ENCODE measurements at regions not wholly inside any gene's neighbourhood (a gene's known extent, or its start where the extent isn't known, plus 50 kb on each side); places are given as distances from the start of the nearest gene placed in this dataset.

DNA sequence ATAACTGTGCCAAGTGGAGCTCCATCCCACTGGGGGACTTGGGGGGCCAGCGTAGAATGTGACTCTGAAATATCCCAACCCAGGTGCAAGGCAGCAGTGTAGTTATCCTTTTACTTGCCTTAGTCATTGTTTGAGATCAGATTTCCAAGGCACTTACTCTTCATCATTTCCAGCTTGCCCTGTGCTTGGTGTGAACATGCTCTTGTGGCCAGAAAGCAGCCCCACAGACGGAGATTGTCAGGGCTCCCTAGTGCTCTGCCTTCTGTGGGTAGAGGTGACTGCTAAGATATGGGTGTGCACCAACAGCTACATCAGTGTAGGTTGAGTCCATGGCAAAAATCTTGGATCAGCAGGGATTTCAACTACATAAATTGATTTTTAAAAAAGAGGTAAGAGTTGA is 2010.0 kb upstream of the PIK3C3 start:
- no peak overlapping the region for H3K27ac ChIP-seq
- TF ChIP-seq, protein P1, sequence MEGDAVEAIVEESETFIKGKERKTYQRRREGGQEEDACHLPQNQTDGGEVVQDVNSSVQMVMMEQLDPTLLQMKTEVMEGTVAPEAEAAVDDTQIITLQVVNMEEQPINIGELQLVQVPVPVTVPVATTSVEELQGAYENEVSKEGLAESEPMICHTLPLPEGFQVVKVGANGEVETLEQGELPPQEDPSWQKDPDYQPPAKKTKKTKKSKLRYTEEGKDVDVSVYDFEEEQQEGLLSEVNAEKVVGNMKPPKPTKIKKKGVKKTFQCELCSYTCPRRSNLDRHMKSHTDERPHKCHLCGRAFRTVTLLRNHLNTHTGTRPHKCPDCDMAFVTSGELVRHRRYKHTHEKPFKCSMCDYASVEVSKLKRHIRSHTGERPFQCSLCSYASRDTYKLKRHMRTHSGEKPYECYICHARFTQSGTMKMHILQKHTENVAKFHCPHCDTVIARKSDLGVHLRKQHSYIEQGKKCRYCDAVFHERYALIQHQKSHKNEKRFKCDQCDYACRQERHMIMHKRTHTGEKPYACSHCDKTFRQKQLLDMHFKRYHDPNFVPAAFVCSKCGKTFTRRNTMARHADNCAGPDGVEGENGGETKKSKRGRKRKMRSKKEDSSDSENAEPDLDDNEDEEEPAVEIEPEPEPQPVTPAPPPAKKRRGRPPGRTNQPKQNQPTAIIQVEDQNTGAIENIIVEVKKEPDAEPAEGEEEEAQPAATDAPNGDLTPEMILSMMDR (conservative IDR thresholded peaks at IDR 0.05): no peak

DNA sequence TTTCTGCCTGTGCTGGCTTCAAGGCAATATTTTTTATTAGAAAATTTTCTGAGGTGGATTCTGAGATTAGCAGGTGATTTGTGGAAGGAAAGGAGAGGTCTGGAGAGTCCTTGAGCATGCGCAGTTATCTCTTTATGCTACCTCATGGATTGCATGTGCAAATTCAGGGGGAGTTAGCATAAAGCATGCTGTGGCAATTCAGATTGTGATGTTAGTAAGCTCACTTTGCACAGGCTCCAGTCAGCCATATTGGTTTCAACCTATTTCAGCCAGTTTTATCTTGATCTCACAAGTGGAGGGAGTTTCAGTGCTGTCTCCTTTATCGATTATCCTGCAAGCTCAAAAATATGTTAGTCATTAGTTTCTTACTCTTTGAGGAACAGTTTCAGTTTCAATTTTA is 2012.3 kb upstream of the PIK3C3 start:
- TF ChIP-seq, protein P1 (conservative IDR thresholded peaks at IDR 0.05): no peak
- no peak overlapping the region for H3K27ac ChIP-seq

DNA sequence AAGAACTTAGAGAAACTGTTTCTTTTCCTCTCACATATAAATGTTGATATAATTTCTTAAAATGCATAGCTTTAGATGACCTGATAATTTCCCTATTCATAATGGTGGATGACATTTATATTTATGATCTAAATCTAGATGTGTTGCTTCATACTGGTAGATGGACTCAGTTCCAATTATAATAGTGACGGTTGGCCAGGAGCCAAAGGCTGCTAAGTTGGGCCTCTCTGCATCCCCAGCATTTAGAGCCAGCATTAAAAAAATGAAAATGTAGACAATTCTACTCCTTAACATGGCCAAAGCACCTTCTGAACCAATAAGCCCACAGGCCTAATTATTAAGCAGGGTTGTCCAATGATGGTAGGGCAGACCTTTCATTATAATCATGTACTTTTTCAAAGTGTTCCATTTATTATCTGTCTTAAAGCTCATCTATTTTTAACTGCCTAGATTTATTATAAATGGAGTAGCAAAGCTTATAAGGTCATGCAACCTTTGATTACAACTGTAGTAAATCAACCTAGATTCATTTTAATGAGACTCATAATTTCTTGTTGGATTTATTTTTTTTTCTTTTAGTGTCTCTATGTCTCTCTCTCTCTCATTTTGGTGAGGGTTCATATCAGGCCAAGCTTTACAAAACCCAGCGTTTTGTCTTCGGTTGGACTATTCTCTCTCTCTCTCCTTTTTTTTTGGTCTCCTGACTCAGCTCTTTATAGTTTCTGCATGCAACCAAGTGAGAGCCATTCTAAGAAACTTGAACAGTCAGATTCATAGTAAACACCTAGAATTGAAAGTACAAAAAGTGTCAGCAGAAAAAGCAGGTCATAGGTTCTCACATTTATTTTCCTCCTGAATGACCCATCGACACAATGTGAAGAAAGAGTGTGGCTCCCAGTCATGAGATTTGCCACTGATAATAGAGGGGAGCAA is 2016.1 kb upstream of the PIK3C3 start:
- TF ChIP-seq, protein P1 (conservative IDR thresholded peaks at IDR 0.05): no peak
- no peak overlapping the region for H3K27ac ChIP-seq

DNA sequence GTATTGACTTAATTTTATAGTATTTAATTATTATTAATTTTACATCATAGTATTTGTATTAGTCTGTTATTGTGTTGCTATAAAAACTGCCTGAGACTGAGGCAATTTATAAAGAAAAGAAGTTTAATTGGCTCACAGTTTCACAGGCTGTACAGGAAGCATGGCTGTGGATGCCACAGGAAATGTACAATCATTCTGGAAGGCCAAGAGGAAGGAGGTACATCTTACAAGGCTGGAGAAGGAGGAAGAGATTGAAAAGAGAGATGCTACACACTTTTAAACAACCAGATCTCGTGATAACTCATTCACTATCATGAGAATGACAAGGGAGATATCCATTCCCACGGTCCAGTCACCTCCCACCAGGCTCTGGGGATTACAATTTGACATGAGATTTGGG is 2019.4 kb upstream of the PIK3C3 start:
- no peak overlapping the region for H3K27ac ChIP-seq
- TF ChIP-seq, protein P1 (conservative IDR thresholded peaks at IDR 0.05): no peak

DNA sequence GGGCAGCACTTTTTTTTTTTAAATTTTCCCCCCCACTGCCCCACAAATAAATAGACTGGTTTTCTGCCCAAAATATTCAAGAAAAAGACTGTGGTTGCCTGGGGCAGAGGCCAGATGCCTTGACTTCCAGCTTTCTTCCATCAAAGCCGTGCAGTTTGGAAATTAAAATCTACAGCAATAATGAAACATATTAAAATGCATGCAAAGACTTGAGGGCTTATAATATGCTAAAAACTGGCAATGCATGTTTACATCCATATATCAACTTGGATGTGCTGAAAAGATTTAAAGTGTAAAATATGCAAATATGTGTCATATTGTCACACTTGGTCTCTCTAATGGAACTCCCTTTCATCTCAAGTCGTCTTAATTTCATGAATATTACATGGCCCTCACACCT is 2036.2 kb upstream of the PIK3C3 start:
- TF ChIP-seq, protein P1 (conservative IDR thresholded peaks at IDR 0.05): no peak
- H3K27ac ChIP-seq: no peak overlapping the region

DNA sequence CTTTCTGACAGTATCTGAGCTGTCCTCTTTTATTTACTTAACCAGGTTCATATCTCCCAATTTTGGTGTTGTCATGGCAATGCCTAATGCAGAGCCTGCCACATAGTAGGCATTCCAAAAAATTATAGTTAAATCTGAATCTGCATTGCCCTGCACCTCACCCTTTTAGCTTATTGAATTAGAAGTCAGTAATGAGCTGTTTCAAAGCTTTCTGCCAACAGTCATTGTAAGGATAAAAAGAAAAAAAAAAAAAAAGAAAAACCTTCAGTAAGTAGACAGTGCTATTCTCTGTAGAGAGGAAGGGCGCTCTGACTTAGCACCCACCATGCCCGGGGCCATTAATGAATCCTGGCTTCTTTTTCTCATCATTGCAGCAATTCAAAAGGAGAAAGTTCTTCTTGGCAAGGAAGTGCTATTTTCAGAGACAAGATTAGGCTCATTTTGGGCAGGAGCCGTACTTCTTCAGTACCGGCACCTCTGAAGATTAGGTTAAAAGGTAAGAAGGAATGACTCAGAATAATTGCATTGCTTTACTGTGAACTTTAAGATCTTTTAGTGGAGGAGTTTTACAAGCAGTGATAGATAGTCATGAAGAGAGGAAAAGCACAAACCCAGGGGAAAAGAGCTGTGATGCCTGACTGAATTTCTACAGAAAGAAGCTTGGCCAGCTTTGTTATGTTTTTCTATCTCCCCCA is 2041.2 kb upstream of the PIK3C3 start:
- TF ChIP-seq, protein P1 (conservative IDR thresholded peaks at IDR 0.05): no peak
- no peak overlapping the region for H3K27ac ChIP-seq

DNA sequence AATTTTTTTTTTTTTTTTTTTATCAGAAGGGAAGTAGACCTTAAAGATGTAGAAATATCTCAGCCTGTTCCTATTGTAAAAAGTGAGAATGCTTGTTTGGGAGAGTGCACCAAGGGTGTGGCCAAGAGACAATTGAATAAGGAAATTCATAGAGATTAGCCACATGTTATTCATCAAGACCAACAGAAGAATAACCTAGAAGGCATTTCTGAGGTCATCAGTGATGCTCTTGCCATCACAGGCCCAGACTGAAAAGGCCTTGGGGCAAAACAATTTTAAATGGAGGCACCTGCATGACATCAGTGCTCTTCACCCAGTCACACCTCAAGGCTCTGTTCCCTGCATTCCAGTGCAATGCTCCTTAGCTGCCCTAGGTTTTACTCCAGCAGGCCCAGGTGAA is 2043.3 kb upstream of the PIK3C3 start:
- H3K27ac ChIP-seq: no peak overlapping the region
- TF ChIP-seq, protein P1 (conservative IDR thresholded peaks at IDR 0.05): no peak

Measured in VCaP (cell line).